Large intestine (tissue), 3 donors: ENCODE measurements at regions not wholly inside any gene's neighbourhood (a gene's known extent, or its start where the extent isn't known, plus 50 kb on each side); places are given as distances from the start of the nearest gene placed in this dataset.
"Not testable (repeated sequence)": the region's sequence is repeated elsewhere in the genome, so short reads cannot be mapped to it uniquely, and the experiment has no call there.

Experiments
- DNase-seq, 2 donors: peaks; one replicate each; pipeline versions ENCODE4 v3.0.0 to v3.0.0-alpha.2; 2013
- H3K27ac ChIP-seq: one replicate; pipeline ENCODE4 v1.5.1; 2013; ENCODE audit warnings: low read length
- H3K27me3 ChIP-seq: 2 replicates; pipeline ENCODE4 v1.6.1; 2013; ENCODE audit warnings: low read length; ENCODE audit not compliant: control insufficient read depth, insufficient read depth
- H3K36me3 ChIP-seq: 2 replicates; pipeline ENCODE4 v1.6.1; 2013; ENCODE audit warnings: low read length; ENCODE audit not compliant: control insufficient read depth, insufficient read depth
- H3K4me1 ChIP-seq: one replicate; pipeline ENCODE4 v1.6.1; 2013; ENCODE audit warnings: low read length; ENCODE audit not compliant: control insufficient read depth, insufficient read depth
- H3K4me3 ChIP-seq: one replicate; pipeline ENCODE4 v1.5.1; 2013; ENCODE audit warnings: low read length
- H3K9me3 ChIP-seq: one replicate; pipeline ENCODE4 v1.6.1; 2013; ENCODE audit warnings: mild to moderate bottlenecking, low read depth, low read length, moderate library complexity; ENCODE audit not compliant: control insufficient read depth
- WGBS: methylation state at CpG from one replicate; pipeline ENCODE4 v1.1.5; 2013; ENCODE audit warnings: low lambda C conversion rate; ENCODE audit not compliant: insufficient coverage; 5-methylcytosine and 5-hydroxymethylcytosine counted together

DNA sequence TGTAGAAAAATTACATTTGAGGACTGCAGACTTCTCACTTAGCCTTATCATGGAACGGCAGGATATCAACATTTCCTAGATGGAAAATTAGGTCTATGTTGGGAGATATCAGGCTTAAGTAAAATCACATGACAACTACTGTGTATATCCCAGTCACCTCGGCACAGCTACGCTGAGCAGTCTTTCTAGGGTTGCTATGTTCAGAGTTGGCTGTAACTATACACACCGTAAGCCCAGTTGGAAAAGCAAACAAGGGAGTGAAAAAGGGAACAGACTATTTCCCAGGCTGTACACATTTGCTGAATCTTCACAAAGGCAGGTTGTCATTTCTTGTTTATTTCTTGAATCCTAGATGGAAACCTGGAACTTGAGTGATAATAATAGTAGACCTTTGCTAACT lies 80.7 kb upstream of the PTPRK start:
- DNase-seq, result peak in 1 of 2 donors; percentile 29
- Histone ChIP-seq H3K4me3 (no peak overlapping the region), H3K36me3 (no peaks in the 10 kb centered on the region), H3K4me1 (no peaks in the 10 kb centered on the region), H3K27me3 (peaks cover 3% of the 10 kb centered on the region), H3K9me3 (peaks cover 3% of the 10 kb centered on the region), H3K27ac (no peak overlapping the region)
- no CpG with 5 or more reads among the region's 4 CpGs for WGBS

DNA sequence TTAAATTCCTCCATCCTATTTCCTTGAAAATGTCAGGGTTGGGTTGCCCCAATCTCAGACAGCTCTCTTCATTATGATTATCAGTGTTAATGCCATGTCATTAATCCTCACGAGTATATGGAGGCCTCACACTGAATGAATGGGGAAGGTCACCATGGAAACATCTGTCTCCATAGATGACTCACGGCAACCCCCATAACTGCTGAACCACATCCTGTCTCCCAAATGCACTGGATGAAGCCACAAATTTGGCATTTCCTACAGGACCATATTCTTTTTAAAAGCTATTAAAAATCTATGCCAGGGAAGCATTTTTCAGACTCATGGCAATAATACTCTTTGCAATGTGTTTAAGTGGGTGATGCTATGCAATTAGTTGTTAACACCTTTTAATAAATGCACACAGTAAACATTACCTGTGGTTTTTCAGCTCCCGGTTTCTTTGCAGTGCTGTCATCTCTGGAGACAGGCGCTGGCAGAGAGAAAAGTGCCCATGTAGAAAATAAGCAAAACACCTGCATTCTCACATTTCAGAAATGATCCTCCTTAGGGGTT lies 80.1 kb upstream of the PTPRK start:
- peak in 1 of 2 donors; percentile 5 for DNase-seq
- H3K4me3 ChIP-seq, result no peak overlapping the region
- H3K36me3 ChIP-seq, result no peaks in the 10 kb centered on the region
- WGBS, result 40% methylated on average over 1 of the region's 4 CpGs
- H3K27me3 ChIP-seq, result peaks cover 3% of the 10 kb centered on the region
- H3K9me3 ChIP-seq, result peaks cover 3% of the 10 kb centered on the region
- no peak overlapping the region for H3K27ac ChIP-seq
- H3K4me1 ChIP-seq, result no peaks in the 10 kb centered on the region

DNA sequence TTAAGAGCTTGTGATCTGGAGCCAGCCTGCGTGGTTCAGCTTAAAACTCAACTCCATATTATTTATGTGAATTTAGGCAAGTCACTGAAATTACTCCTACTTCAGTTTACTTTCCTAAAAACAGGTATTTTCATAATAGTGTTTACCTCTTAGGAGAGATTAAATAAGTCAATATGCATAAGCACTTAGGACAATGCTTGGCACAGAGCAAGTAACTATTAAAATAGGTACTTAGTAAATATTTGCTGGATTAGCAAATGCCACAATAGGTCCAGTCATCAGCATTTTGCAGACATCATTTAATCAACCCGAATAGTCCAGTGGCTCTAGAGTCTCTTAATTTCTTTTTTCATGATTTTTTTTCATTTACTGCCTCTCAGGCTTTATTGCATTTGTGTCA lies 78.6 kb upstream of the PTPRK start:
- H3K4me1 ChIP-seq, result no peaks in the 10 kb centered on the region
- no peak overlapping the region for H3K4me3 ChIP-seq
- H3K27ac ChIP-seq, result no peak overlapping the region
- no peak for DNase-seq
- H3K27me3 ChIP-seq, result peaks cover 3% of the 10 kb centered on the region
- H3K9me3 ChIP-seq, result no peaks in the 10 kb centered on the region
- 71% methylated on average over 1 of the region's 2 CpGs for WGBS
- no peaks in the 10 kb centered on the region for H3K36me3 ChIP-seq

DNA sequence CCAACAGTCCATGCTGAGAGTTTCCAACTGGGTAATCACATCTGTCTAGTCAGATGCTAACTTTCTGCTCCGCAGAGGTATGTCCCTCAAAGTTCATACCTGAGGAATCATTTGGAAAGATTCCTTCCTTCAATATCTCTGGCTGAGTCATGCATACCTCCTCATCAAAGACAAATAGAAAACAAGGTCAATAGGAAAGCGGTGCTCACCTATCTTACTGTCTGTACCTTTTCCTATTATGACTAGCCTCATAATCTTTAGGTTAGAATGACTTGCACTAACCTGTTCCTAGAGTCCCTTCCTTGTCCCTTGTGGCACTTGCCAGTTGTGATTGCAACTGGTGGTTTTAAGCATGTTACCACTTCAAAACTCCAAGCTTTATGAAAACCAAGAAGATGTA lies 78.2 kb upstream of the PTPRK start:
- H3K9me3 ChIP-seq, result no peaks in the 10 kb centered on the region
- DNase-seq, result no peak

DNA sequence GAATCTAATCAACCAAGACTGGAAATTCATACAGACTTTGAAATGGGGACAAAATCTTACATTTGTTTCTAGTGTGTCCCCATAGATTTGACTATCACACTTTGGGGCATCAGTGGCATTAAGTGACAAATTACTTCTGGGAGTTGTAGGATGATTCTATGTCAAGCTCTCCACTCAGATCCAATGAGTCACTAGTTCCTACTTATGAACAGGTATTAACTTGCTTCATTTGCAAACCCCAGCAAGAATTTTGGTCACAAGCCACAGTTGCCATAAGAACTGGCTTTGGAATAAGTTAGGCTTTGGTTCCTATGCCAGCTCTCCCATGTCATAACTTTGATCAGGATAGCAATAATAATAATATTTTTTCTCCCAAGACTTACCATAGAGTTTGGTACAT lies 77.6 kb upstream of the PTPRK start:
- no peak overlapping the region for H3K4me3 ChIP-seq
- peaks cover 3% of the 10 kb centered on the region for H3K27me3 ChIP-seq
- H3K27ac ChIP-seq, result no peak overlapping the region
- no peaks in the 10 kb centered on the region for H3K9me3 ChIP-seq
- DNase-seq, result no peak
- no peaks in the 10 kb centered on the region for H3K36me3 ChIP-seq
- H3K4me1 ChIP-seq, result no peaks in the 10 kb centered on the region

More for the DNA sequence above, 78.2 kb upstream of the PTPRK start:
- Histone ChIP-seq H3K4me3 (no peak overlapping the region), H3K4me1 (no peaks in the 10 kb centered on the region), H3K36me3 (no peaks in the 10 kb centered on the region), H3K27me3 (peaks cover 3% of the 10 kb centered on the region), H3K27ac (no peak overlapping the region)
- WGBS, result no CpG with 5 or more reads among the region's 2 CpGs

DNA sequence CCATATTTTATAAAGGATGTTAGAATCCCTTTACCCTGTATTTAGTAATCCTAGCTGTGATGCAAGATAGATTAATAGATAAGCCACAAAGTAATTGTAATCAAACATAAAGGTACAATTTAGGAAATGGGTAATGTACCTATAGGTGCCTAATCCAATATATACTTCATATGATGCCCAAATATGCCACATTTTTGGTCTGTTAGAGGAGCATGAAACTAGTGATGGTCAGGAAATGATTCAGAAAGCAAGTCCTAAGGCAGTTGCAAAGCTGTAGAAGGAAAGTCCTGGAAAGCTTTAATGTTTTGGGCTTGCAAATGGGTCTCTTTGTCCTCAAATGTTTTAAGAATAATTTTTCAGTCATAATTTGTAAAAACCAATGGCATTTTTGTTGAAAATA lies 76.6 kb upstream of the PTPRK start:
- Histone ChIP-seq H3K27me3 (peaks cover 3% of the 10 kb centered on the region), H3K4me3 (no peak overlapping the region), H3K36me3 (no peaks in the 10 kb centered on the region), H3K27ac (no peak overlapping the region), H3K9me3 (no peaks in the 10 kb centered on the region), H3K4me1 (no peaks in the 10 kb centered on the region)
- no peak for DNase-seq

DNA sequence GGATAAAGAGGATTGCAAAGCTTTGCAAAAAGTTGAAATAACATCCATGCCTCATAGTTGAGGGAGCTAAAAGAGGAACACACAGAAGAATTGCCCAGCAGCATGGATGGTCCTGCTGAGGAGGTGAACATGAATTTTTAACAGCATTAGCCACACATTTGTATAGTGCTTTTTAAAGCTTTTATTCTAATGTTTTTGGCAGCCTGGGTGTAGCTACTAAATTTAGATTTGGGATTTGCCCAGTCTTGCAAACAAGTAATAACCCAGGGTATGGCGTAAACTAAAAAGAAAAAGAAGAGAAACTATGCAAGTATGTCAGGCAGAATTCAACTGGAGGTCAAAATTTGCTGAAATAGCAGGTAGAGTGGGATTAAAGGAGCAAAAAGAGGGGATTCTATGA lies 75.1 kb upstream of the PTPRK start:
- Histone ChIP-seq H3K27ac (no peak overlapping the region), H3K27me3 (peaks cover 3% of the 10 kb centered on the region), H3K4me3 (no peak overlapping the region), H3K9me3 (no peaks in the 10 kb centered on the region), H3K4me1 (no peaks in the 10 kb centered on the region), H3K36me3 (no peaks in the 10 kb centered on the region)
- no peak for DNase-seq
- 100% methylated on average over 1 of the region's 1 CpG for WGBS

DNA sequence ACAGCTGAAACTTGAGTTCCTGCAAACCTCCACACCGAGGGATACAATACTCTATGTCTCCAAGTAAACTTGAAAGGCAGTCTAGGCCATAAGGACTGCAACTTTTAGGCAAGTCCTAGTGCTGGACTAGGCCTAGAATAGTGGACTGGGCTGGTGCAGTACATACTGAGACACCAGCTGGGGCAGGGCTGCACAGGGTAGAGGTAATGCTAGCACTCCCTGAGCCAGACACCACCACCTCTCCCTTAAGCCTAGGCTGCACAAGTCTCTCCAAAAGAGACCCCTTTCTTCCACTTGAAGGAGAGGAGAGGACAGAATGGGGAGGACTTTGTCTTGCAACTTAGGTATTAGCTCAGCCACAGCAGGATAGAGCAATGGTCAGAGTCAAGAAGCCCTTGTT lies 65.7 kb upstream of the PTPRK start:
- Histone ChIP-seq H3K4me3 (no peak overlapping the region), H3K27ac (no peak overlapping the region), H3K36me3 (no peaks in the 10 kb centered on the region), H3K27me3 (no peaks in the 10 kb centered on the region), H3K9me3 (no peaks in the 10 kb centered on the region), H3K4me1 (no peaks in the 10 kb centered on the region)
- WGBS, result no CpG with 5 or more reads among the region's 1 CpG
- no peak for DNase-seq

DNA sequence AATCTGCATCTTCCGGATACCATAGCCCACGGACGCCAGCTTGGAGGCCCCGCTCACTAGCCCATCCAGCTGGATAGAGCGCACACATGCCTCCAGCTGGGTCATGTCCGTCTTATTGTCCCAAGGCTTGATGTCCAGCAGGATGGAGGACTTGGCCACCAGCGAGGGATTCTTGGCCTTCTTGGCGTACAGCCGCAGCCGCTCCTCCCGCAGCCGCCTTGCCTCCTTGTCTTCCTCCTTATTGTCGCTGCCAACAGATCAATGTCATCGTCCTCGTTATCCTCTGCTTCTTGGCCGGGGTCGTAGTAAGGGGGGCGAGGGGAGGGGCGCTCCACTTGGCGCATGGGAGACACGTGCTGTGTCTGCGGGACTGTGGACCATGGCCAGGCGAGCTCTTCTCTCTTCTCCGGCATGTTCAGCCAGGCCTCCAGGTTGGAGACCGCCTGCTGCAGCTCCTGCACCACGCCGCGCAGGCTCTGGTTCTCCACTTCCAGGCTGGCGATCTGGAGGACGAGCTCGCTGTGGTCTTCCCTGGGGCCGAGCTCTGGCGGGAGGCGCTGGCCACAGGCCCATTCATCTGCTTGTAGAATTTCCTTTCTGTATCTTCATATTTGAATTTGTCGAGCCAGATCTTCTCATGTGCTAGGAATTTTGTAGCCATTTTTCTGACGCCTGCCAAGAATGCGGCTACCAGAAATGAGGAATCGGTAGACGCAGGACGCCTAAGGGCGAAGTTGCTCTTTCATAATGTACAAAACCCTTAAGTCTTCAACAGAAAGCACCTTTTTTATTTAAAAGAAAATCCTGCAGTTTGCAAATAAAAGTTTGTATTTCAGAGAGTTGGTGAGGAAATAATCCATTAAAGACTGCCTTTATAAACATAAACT lies 60.1 kb upstream of the PTPRK start:
- Histone ChIP-seq H3K4me1 (no peaks in the 10 kb centered on the region), H3K27me3 (no peaks in the 10 kb centered on the region), H3K27ac (no peak overlapping the region), H3K4me3 (no peak overlapping the region), H3K9me3 (no peaks in the 10 kb centered on the region), H3K36me3 (no peaks in the 10 kb centered on the region)
- DNase-seq, result no peak
- WGBS, result 100% methylated on average over 8 of the region's 41 CpGs

DNA sequence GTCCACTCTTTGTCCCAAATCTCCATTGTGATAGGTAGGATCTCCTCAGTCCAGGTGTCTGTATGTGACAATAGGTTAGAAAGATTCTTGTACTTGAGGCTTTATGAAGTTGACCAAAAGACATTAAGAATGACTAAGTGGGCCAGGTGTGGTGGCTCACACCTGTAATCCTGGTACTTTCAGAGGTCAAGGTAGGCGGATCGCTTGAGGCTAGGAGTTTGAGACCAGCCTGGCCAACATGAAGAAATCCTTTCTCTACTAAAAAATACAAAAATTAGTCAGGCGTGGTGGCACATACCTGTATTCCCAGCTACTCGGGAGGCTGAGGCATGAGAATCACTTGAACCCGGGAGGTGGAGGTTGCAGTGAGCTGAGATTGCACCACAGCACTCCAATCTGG lies 54.9 kb upstream of the PTPRK start:
- H3K36me3 ChIP-seq, DNase-seq, H3K27ac ChIP-seq, H3K4me3 ChIP-seq, H3K9me3 ChIP-seq, H3K27me3 ChIP-seq, H3K4me1 ChIP-seq: not testable (repeated sequence)
- WGBS, result no CpG with 5 or more reads among the region's 5 CpGs

DNA sequence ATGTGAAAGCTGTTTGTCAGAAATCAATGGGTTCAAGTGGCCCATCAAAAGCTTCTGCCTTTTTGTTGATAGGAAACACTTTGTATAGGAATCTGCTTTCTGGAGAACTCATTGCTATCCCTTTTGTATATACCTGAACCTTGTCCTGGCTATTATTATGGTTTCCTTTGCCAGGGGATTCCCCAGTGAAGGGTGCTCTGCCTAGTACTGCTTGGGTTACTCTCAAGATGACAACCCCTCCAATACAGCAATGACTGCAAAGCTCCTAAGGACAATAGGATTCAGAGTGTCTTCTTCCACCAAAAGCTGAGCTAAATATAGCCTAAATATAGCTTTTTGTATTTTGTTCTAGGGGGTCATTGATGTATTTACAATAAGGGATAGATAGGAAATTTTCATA lies 54.0 kb upstream of the PTPRK start:
- no peaks in the 10 kb centered on the region for H3K4me1 ChIP-seq
- no peaks in the 10 kb centered on the region for H3K36me3 ChIP-seq
- no peak overlapping the region for H3K4me3 ChIP-seq
- H3K27me3 ChIP-seq, result no peaks in the 10 kb centered on the region
- H3K9me3 ChIP-seq, result no peaks in the 10 kb centered on the region
- H3K27ac ChIP-seq, result no peak overlapping the region
- no peak for DNase-seq
